ENCODE measurements at regions not wholly inside any gene's neighbourhood (a gene's known extent, or its start where the extent isn't known, plus 50 kb on each side); places are given as distances from the start of the nearest gene placed in this dataset.

DNA sequence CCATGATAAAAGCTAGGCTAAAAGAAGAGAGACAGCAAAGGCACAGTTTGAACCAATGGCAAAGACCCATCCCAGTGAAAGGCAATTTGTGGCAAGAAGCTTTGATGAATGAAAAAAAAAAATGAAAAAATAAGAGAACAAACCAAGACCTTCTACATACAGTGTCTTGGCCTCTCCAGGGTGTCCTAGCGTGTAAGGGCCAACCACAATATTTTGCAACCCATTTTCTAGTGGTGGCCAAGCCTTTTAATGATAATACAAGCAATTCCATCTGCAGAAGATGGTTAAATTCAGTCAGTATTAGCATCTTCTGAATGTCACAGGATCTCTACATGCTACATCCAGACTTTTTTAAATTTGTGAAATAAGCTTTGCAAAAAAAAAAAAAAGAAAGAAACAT is 270.4 kb downstream of the LRATD1 start:
- TF ChIP-seq RAD21 (CRISPR knock-in tag; conservative IDR thresholded peaks at IDR 0.05 in 1 of 2, IDR thresholded peaks at IDR 0.05 in 1 of 2) (no peak), RCOR1 (IDR thresholded peaks at IDR 0.05; ENCODE audit: borderline replicate concordance in 1 of 2, low read depth in 2 of 2, low read length in 2 of 2) (no peak), EZH2 (IDR thresholded peaks at IDR 0.05; ENCODE audit: borderline replicate concordance, low read depth, low read length) (no peak), TAF1 (IDR thresholded peaks at IDR 0.05; ENCODE audit: control insufficient read depth, extremely low read depth, insufficient read depth, low read length, severe bottlenecking) (no peak), ZNF316 (IDR thresholded peaks at IDR 0.05) (no peak), TARDBP (IDR thresholded peaks at IDR 0.05) (no peak), ZHX1 (conservative IDR thresholded peaks at IDR 0.05; ENCODE audit: low read length) (no peak), ZNF57 (CRISPR knock-in tag; IDR thresholded peaks at IDR 0.05) (no peak), FOXM1 (IDR thresholded peaks at IDR 0.05; ENCODE audit: low read depth) (no peak), FOXM1 (CRISPR knock-in tag; IDR thresholded peaks at IDR 0.05; ENCODE audit: low read depth) (no peak)

Data from K562 (cell line).